ENCODE measurements at regions not wholly inside any gene's neighbourhood (a gene's known extent, or its start where the extent isn't known, plus 50 kb on each side); places are given as distances from the start of the nearest gene placed in this dataset.
"Not testable (repeated sequence)": the region's sequence is repeated elsewhere in the genome, so short reads cannot be mapped to it uniquely, and the experiment has no call there.

- H3K9me3 ChIP-seq (replicated peaks; ENCODE audit: control insufficient read depth, insufficient read depth, low read length), result no peaks in the 10 kb centered on the region
- H3K36me3 ChIP-seq (ENCODE audit: control insufficient read depth in 2 of 2, extremely low read depth in 1 of 2, insufficient read depth in 2 of 2, low read length in 2 of 2), result no peaks in the 10 kb centered on the region
- no peak overlapping the region for H3K27ac ChIP-seq (ENCODE audit: insufficient read depth, low read depth, low read length)
- no peak overlapping the region for H3K4me3 ChIP-seq (replicated peaks in 1 of 3; ENCODE audit: insufficient read depth in 1 of 3, low read depth in 1 of 3, low read length in 3 of 3)
- H3K79me2 ChIP-seq (ENCODE audit: control insufficient read depth, insufficient read depth, low read length), result no peaks in the 10 kb centered on the region
- ChIA-PET CTCF (interaction anchor here (0.6 kb wide), 1 partner anchor 93 kb away, joined by 4 read pairs; no protein-coding TSS in a partner anchor), POLR2A (no interaction called here)
- H3K9me1 ChIP-seq (replicated peaks; ENCODE audit: control insufficient read depth, extremely low read depth, insufficient read depth, low read length), result no peaks in the 10 kb centered on the region
- intact Hi-C loops (cut with micrococcal nuclease), result no loop called here
- no peaks in the 10 kb centered on the region for H4K20me1 ChIP-seq (replicated peaks; ENCODE audit: control insufficient read depth, extremely low read depth, insufficient read depth, low read length)
- DNase-seq (ENCODE audit: low read depth, low spot score) (no peak), FAIRE-seq (no peak)
- no TSS peak for BruUV-seq (replicated peaks)
- dilution Hi-C loops (cut with MboI; ENCODE audit: extremely low pct_ligation_motif_present, low sequenced_read_pairs), result no loop called here
- H2AFZ ChIP-seq (ENCODE audit: low read depth, low read length), result no peak overlapping the region
- H3K9ac ChIP-seq (replicated peaks; ENCODE audit: extremely low read depth, insufficient read depth, low read length), result no peak overlapping the region
- no peak overlapping the region for H3K4me2 ChIP-seq (ENCODE audit: insufficient read depth, low read length)
- H3K4me1 ChIP-seq (ENCODE audit: control insufficient read depth, extremely low read depth, insufficient read depth, low read length), result no peaks in the 10 kb centered on the region
- TF ChIP-seq JUN (IDR thresholded peaks at IDR 0.05; ENCODE audit: borderline replicate concordance, insufficient read depth, insufficient read length, low read depth) (no peak), EZH2 (IDR thresholded peaks at IDR 0.05; ENCODE audit: borderline replicate concordance, low read depth, low read length, severe bottlenecking) (no peak), POLR2A (IDR thresholded peaks at IDR 0.05; ENCODE audit: low read depth, low read length) (no peak), MAX (IDR thresholded peaks at IDR 0.05; ENCODE audit: insufficient read depth, insufficient read length) (no peak), MYC (IDR thresholded peaks at IDR 0.05; ENCODE audit: low read depth, low read length) (no peak), GATA2 (IDR thresholded peaks at IDR 0.05; ENCODE audit: insufficient read depth, insufficient read length, low read depth, low read length) (no peak), FOS (IDR thresholded peaks at IDR 0.05; ENCODE audit: borderline replicate concordance, insufficient read depth, low read length) (no peak), CTCF (IDR thresholded peaks at IDR 0.05; ENCODE audit: extremely low read depth in 1 of 2, insufficient read depth in 1 of 2, low read depth in 1 of 2, low read length in 2 of 2) (no peak), POLR2AphosphoS5 (IDR thresholded peaks at IDR 0.05; ENCODE audit: insufficient read depth, low read depth, low read length) (no peak)
- no peaks in the 10 kb centered on the region for H3K27me3 ChIP-seq (ENCODE audit: control insufficient read depth in 2 of 2, insufficient read depth in 2 of 2, low read length in 2 of 2)
Measured at GRCh38 chr6:130560231-130560630, 194.4 kb downstream of the TMEM200A start.

- dilution Hi-C loops (cut with MboI; ENCODE audit: extremely low pct_ligation_motif_present, low sequenced_read_pairs); BruUV-seq (replicated peaks); intact Hi-C loops (cut with micrococcal nuclease); H4K20me1 ChIP-seq (replicated peaks; ENCODE audit: control insufficient read depth, extremely low read depth, insufficient read depth, low read length); H3K4me2 ChIP-seq (ENCODE audit: insufficient read depth, low read length); H3K9me3 ChIP-seq (replicated peaks; ENCODE audit: control insufficient read depth, insufficient read depth, low read length); H2AFZ ChIP-seq (ENCODE audit: low read depth, low read length); H3K36me3 ChIP-seq (ENCODE audit: control insufficient read depth in 2 of 2, extremely low read depth in 1 of 2, insufficient read depth in 2 of 2, low read length in 2 of 2); H3K27me3 ChIP-seq (ENCODE audit: control insufficient read depth in 2 of 2, insufficient read depth in 2 of 2, low read length in 2 of 2); POLR2A ChIA-PET; H3K9ac ChIP-seq (replicated peaks; ENCODE audit: extremely low read depth, insufficient read depth, low read length); CTCF ChIA-PET; H3K9me1 ChIP-seq (replicated peaks; ENCODE audit: control insufficient read depth, extremely low read depth, insufficient read depth, low read length); DNase-seq (ENCODE audit: low read depth, low spot score); H3K79me2 ChIP-seq (ENCODE audit: control insufficient read depth, insufficient read depth, low read length); H3K4me3 ChIP-seq (replicated peaks in 1 of 3; ENCODE audit: insufficient read depth in 1 of 3, low read depth in 1 of 3, low read length in 3 of 3); FAIRE-seq; H3K27ac ChIP-seq (ENCODE audit: insufficient read depth, low read depth, low read length); H3K4me1 ChIP-seq (ENCODE audit: control insufficient read depth, extremely low read depth, insufficient read depth, low read length): not testable (repeated sequence)
Measured at GRCh38 chr6:130561159-130561558, 195.3 kb downstream of the TMEM200A start.

Data from endothelial cell of umbilical vein (primary cell).